ENCODE measurements at regions not wholly inside any gene's neighbourhood (a gene's known extent, or its start where the extent isn't known, plus 50 kb on each side); places are given as distances from the start of the nearest gene placed in this dataset.

- H3K27ac Mint-ChIP-seq: no peak overlapping the region
- no peaks in the 10 kb centered on the region for H3K36me3 Mint-ChIP-seq (ENCODE audit: low read depth)
- H3K4me3 Mint-ChIP-seq: no peak overlapping the region
- CTCF ChIA-PET: interaction anchor here (1.4 to 1.5 kb wide), 3 partner anchors 24 to 95 kb away, joined by 3 to 5 read pairs (median 4); no protein-coding TSS in a partner anchor
- DNase-seq: no peak
- H3K27me3 Mint-ChIP-seq: no peaks in the 10 kb centered on the region
- POLR2A ChIA-PET: no interaction called here
- H3K4me1 Mint-ChIP-seq: peaks cover 12% of the 10 kb centered on the region
- no peaks in the 10 kb centered on the region for H3K9me3 Mint-ChIP-seq
These were observed 194.8 kb downstream of the ZFP36L2 start for GRCh38 chr2:43031471-43032212.

DNA sequence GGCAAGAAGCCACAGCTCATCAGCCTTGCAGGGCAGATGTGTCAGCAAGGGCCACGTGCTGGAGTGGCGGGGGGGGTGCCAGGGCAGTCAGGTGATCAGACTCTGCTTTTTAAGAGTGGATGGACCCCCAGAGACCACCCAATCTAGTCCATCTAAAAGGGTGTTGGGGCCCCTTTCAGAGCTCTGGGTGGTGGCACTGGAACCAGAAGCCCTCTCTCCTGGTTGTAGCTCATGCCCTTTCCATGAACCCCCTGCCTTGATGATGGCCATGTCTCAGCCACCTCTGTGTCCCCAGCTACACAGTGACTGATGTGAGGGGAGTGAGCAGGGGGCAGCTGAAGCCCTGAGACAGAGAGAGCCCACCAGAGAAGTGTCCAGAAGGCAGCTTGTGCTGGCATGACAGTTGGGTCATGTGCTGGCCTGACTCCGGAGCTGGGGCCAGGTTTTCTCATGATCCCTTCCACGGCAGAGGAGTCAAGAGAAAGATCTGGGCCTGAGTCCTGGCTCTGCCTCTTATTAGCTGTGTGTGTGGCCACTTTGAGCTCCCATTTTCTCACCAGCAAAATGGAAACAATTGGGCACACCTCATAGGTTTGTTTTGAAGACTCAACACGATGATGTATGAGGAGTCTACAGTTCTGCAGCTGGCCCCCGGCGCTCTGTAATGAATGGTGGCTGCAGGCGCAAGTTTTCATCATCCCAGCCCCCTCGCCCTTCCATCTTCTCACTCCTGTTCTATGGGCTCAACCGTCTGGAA lies 195.7 kb downstream of the ZFP36L2 start:
- Mint-ChIP-seq H3K9me3 (no peaks in the 10 kb centered on the region), H3K27me3 (no peaks in the 10 kb centered on the region), H3K27ac (no peak overlapping the region), H3K36me3 (ENCODE audit: low read depth) (no peaks in the 10 kb centered on the region), H3K4me1 (peaks cover 12% of the 10 kb centered on the region), H3K4me3 (no peak overlapping the region)
- ChIA-PET CTCF (interaction anchor here (1.4 to 1.5 kb wide), 2 partner anchors 23 to 66 kb away, joined by 4 to 5 read pairs; no protein-coding TSS in a partner anchor), POLR2A (interaction anchor here (1.0 kb wide), 1 partner anchor 33 kb away, joined by 3 read pairs; no protein-coding TSS in a partner anchor)
- no peak for DNase-seq

DNA sequence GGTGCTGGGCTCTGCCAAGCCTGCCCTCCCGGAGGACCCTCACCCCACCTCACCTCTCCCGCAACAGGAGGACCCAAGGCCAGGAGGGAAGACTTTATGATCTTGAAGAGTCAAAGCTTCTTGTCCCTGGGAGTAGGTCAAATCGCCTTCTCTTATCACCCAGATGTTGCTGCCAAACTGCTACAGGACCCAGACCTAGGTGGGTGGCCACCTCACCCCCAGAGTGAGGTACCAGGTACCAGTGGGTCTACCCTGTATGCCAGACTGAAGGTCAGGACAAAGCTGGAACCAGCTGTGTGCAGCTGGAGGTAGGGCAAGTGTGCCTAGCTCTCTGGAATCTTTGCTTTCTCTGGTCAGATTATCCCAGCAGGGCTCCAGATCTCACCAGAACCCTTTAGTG lies 197.2 kb downstream of the ZFP36L2 start:
- no peaks in the 10 kb centered on the region for H3K9me3 Mint-ChIP-seq
- H3K27ac Mint-ChIP-seq: no peak overlapping the region
- POLR2A ChIA-PET: no interaction called here
- CTCF ChIA-PET: no interaction called here
- no peak for DNase-seq
- no peak overlapping the region for H3K4me3 Mint-ChIP-seq
- peaks cover 20% of the 10 kb centered on the region for H3K4me1 Mint-ChIP-seq
- H3K27me3 Mint-ChIP-seq: no peaks in the 10 kb centered on the region
- no peaks in the 10 kb centered on the region for H3K36me3 Mint-ChIP-seq (ENCODE audit: low read depth)

DNA sequence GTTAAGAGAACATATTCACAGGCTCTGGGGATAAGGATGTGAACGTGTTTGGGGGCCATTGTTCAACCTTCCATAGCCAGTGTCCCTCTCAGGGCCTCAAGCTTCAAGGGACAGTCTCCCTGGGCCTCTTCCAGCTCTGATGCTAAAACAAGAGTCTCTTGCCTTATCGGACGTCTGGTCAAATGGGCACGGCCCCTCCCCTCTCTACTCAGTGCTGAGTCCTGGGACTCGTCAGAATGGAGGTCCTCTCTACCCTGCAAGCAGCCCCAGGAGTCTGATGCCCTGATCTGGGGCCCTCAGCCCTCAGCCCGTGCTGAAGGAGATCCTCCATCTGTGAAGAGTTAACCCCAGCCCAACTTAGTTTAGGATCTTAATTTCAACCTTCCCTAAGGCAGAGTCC lies 198.2 kb downstream of the ZFP36L2 start:
- DNase-seq: no peak
- POLR2A ChIA-PET: no interaction called here
- no peak overlapping the region for H3K4me3 Mint-ChIP-seq
- H3K4me1 Mint-ChIP-seq: peaks cover 16% of the 10 kb centered on the region
- H3K27me3 Mint-ChIP-seq: no peaks in the 10 kb centered on the region
- CTCF ChIA-PET: interaction anchor here (0.6 to 0.9 kb wide), 2 partner anchors 45 to 52 kb away, joined by 3 read pairs; no protein-coding TSS in a partner anchor
- H3K9me3 Mint-ChIP-seq: no peaks in the 10 kb centered on the region
- H3K36me3 Mint-ChIP-seq (ENCODE audit: low read depth): no peaks in the 10 kb centered on the region
- H3K27ac Mint-ChIP-seq: no peak overlapping the region

GRCh38 chr2:43027097-43027873 lies 199.1 kb downstream of the ZFP36L2 start:
- ChIA-PET CTCF (interaction anchor here (0.9 to 1.1 kb wide), 2 partner anchors 19 to 53 kb away, joined by 3 read pairs; no protein-coding TSS in a partner anchor), POLR2A (no interaction called here)
- H3K9me3 Mint-ChIP-seq: peaks cover 6% of the 10 kb centered on the region
- peaks cover 3% of the 10 kb centered on the region for H3K36me3 Mint-ChIP-seq (ENCODE audit: low read depth)
- H3K27ac Mint-ChIP-seq: no peak overlapping the region
- H3K27me3 Mint-ChIP-seq: no peaks in the 10 kb centered on the region
- no peak overlapping the region for H3K4me3 Mint-ChIP-seq
- H3K4me1 Mint-ChIP-seq: peaks cover 10% of the 10 kb centered on the region
- DNase-seq: no peak

DNA sequence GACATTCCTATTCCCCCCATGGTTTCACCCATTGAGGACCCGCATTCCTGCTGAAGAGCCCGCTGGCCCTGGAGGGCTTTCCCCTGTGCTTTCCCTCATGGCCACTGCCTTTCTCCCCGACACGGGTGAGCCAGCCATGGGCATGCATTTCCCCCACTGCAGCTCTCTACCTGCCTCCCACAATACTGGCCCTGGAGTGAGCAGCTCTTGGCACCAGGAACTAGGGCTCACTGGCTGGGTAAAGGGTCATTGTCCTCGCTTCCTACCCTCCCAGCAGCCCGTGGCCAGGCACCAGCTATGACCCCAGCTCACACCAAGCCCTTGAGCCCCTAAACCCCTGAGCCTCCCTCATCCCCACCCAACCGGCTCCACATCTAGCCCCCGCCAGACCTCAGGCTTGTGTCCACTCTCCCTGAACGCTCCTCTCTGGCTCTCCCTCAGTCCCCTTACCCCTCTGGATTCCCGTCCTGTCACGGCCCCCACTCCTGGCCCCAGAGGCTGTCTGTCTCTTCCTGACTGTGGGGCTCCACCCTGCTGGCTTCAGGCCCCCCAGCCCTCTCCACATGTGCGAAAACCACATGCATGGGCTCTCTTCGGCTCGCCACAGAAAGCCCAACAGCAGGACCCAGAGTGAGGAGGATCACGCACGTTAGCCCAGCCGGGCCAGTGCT lies 199.8 kb downstream of the ZFP36L2 start:
- Mint-ChIP-seq H3K27ac (no peak overlapping the region), H3K27me3 (no peaks in the 10 kb centered on the region), H3K36me3 (ENCODE audit: low read depth) (peaks cover 3% of the 10 kb centered on the region), H3K9me3 (peaks cover 9% of the 10 kb centered on the region), H3K4me1 (peaks cover 8% of the 10 kb centered on the region), H3K4me3 (no peak overlapping the region)
- DNase-seq: no peak
- POLR2A ChIA-PET: no interaction called here
- CTCF ChIA-PET: interaction anchor here (1.1 kb wide), 1 partner anchor 19 kb away, joined by 3 read pairs; no protein-coding TSS in a partner anchor

DNA sequence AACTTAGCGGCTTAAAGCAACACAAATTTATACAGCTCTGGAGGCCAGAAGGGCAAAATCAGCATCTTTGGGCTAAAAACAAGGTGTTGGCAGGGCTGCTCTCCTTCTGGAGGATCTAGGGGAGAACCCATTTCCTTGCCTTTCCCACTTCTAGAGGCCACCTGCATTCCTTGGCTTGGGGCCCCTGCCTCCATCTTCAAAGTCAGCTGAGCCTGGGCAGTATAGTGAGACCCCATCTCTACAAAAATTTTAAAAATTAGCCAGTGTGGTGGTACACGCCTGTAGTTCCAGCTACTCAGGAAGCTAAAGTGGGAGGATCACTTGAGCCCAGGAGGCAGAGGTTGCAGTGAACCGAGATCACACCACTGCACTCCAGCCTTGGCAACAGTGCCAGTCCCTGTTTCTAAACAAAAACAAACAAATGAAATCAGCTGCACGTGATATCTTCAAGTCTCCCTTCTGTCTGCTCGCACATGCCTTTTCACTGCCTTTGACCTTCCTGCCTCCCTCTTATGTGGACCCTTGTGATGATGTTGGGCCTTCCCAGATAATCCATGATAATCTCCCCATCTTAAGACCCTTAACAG lies 200.6 kb downstream of the ZFP36L2 start:
- DNase-seq: no peak
- Mint-ChIP-seq H3K27ac (no peak overlapping the region), H3K36me3 (ENCODE audit: low read depth) (peaks cover 3% of the 10 kb centered on the region), H3K4me1 (peaks cover 8% of the 10 kb centered on the region), H3K4me3 (no peak overlapping the region), H3K9me3 (peaks cover 12% of the 10 kb centered on the region), H3K27me3 (no peaks in the 10 kb centered on the region)
- POLR2A ChIA-PET: no interaction called here
- CTCF ChIA-PET: interaction anchor here (1.2 to 1.9 kb wide), 2 partner anchors 11 to 16 kb away, joined by 4 read pairs; no protein-coding TSS in a partner anchor

GRCh38 chr2:43024515-43025011 lies 201.8 kb downstream of the ZFP36L2 start:
- peak; percentile 37 for DNase-seq
- Mint-ChIP-seq H3K4me1 (peaks cover 8% of the 10 kb centered on the region), H3K36me3 (ENCODE audit: low read depth) (peaks cover 3% of the 10 kb centered on the region), H3K4me3 (no peak overlapping the region), H3K9me3 (peaks cover 16% of the 10 kb centered on the region), H3K27me3 (no peaks in the 10 kb centered on the region), H3K27ac (no peak overlapping the region)
- POLR2A ChIA-PET: no interaction called here
- CTCF ChIA-PET: interaction anchor here (0.9 to 1.9 kb wide), 4 partner anchors 10 to 17 kb away, joined by 3 to 4 read pairs (median 4); no protein-coding TSS in a partner anchor

DNA sequence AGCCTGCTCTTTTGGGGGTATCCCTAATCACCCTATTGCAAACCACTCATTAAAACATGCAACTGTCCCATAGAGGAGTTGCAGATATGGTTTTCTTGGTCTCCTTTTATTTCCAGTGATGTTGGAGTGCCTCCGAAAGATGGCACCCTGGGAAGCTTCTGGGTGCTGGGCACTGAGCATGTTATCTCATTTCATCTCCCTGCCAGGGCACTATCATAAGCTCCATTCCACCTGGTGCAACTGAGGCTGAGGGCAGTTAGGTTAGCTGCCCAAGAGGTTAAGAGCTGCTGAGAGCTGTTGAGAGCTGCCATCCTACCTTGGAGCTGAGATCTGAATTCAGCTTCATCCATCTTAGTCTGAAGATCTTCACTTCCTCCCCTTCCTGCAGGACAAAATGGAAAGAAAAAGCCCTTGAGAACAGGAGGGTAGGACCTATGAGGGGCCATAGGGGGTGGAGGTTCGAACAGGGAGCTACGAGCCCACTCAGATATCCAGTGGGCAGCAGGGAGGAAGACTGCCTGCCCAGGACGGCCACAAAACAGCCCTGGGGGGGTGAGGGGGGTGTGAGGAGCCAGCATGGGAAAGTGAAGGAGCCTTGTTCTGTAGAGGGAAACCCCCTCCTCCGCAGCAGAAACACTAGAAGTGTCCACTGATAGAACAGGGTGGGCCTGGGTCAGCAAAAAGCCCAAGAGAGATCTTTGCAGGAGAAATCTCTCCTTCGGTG lies 202.5 kb downstream of the ZFP36L2 start:
- ChIA-PET POLR2A (no interaction called here), CTCF (interaction anchor here (0.9 to 1.9 kb wide), 4 partner anchors 9 to 17 kb away, joined by 3 to 4 read pairs (median 4); no protein-coding TSS in a partner anchor)
- H3K36me3 Mint-ChIP-seq (ENCODE audit: low read depth): peaks cover 3% of the 10 kb centered on the region
- no peak for DNase-seq
- H3K4me1 Mint-ChIP-seq: peaks cover 8% of the 10 kb centered on the region
- H3K27me3 Mint-ChIP-seq: no peaks in the 10 kb centered on the region
- no peak overlapping the region for H3K4me3 Mint-ChIP-seq
- H3K9me3 Mint-ChIP-seq: peaks cover 16% of the 10 kb centered on the region
- H3K27ac Mint-ChIP-seq: no peak overlapping the region

DNA sequence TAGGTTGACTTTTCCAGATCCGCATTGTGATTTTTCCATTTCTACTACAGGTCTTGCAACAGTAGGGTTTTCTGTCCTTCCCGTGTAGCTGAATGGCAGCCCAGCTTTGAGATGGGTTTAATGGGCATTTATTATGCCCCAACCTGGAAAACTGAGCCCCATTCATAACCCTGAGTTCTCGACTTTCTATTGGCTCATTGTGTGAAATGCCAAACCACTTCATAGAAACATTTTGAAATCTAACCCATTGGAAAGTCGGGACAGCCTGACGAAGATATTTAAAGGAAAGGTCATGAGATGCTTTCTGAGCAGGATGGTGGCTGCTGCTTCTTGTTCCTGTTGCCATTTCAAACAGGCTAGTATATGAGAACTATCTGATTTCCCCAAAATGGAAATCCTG lies 203.5 kb downstream of the ZFP36L2 start:
- POLR2A ChIA-PET: no interaction called here
- no peak for DNase-seq
- CTCF ChIA-PET: no interaction called here
- Mint-ChIP-seq H3K9me3 (peaks cover 16% of the 10 kb centered on the region), H3K27me3 (no peaks in the 10 kb centered on the region), H3K4me3 (no peak overlapping the region), H3K36me3 (ENCODE audit: low read depth) (peaks cover 3% of the 10 kb centered on the region), H3K4me1 (peaks cover 8% of the 10 kb centered on the region), H3K27ac (peak overlapping the region; percentile 1)

DNA sequence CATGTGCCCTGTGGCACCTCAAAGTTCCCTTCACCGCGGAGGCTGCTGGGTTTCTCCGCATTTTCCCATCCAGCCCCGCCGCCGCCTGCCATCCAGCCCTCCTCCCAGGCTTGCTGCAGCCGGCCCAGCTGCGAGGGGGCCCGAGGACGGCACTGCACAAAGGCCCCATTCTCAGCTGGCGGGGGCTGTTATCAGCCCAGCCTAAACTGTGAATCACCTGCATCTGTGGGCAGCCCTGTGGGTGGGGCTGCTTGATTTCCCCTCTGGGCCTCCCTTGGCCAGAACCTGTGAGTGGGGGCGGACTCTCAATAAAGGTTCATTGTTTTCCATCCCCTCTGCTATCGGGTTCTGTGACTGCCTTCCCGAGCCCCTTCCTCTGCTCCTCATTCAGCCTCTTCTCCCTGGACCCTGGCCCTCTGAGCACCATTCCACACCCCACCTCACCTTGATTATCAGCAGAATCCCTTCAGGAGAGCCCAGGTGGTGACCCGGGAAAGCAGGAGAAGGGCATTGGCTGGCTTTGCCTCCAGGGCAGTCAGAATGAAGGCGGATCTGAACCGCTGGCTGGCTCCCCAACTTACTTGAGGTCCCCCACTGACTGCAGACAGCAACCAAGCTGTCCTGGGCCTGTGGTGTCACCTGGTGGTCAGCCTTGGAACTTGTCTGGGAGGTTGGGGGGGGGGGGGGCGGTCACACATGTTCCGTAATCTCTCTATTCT lies 204.5 kb downstream of the ZFP36L2 start:
- H3K4me1 Mint-ChIP-seq: peaks cover 8% of the 10 kb centered on the region
- no peak overlapping the region for H3K4me3 Mint-ChIP-seq
- CTCF ChIA-PET: no interaction called here
- DNase-seq: no peak
- POLR2A ChIA-PET: no interaction called here
- peaks cover 16% of the 10 kb centered on the region for H3K9me3 Mint-ChIP-seq
- peaks cover 3% of the 10 kb centered on the region for H3K36me3 Mint-ChIP-seq (ENCODE audit: low read depth)
- H3K27me3 Mint-ChIP-seq: no peaks in the 10 kb centered on the region
- H3K27ac Mint-ChIP-seq: no peak overlapping the region
